Breast epithelium (tissue), 4 donors: ENCODE measurements at regions not wholly inside any gene's neighbourhood (a gene's known extent, or its start where the extent isn't known, plus 50 kb on each side); places are given as distances from the start of the nearest gene placed in this dataset.

Experiments
- DNase-seq, 2 donors: peaks; one replicate each; pipeline ENCODE4 v3.0.0-alpha.2; 2019; ENCODE audit warnings: low spot score in 2 of 2
- H3K27ac ChIP-seq, 2 donors: fragments of 200-600 bp; sonication (generic) in 1 of 2; one replicate each; pipeline ENCODE4 v1.5.1; 2016 to 2019; ENCODE audit warnings: mild to moderate bottlenecking in 1 of 2
- H3K27me3 ChIP-seq, 2 donors: fragments of 200-600 bp; sonication (generic) in 1 of 2; one replicate each; pipeline versions ENCODE4 v1.5.1 to v1.6.0; 2017 to 2019; ENCODE audit warnings: control low read depth in 1 of 2, mild to moderate bottlenecking in 1 of 2
- H3K36me3 ChIP-seq: fragments of 200-600 bp; one replicate; pipeline ENCODE4 v1.5.1; 2019
- H3K4me1 ChIP-seq, 2 donors: fragments of 200-600 bp; sonication (generic); one replicate each; pipeline ENCODE4 v1.5.1; 2016 to 2019; ENCODE audit warnings: control low read depth in 1 of 2
- H3K4me3 ChIP-seq, 3 donors: fragments of 200-600 bp; sonication (generic); 1 replicate in 2 of 3; 2 replicates in 1 of 3; pipeline ENCODE4 v1.5.1; 2016 to 2019; ENCODE audit warnings: mild to moderate bottlenecking in 3 of 3, moderate library complexity in 2 of 3
- H3K9me3 ChIP-seq, 2 donors: fragments of 200-600 bp; sonication (generic) in 1 of 2; one replicate each; pipeline ENCODE4 v1.5.1; 2016 to 2019; ENCODE audit warnings: control low read depth in 1 of 2
- POLR2A ChIP-seq: fragments of 450-650 bp; IDR thresholded peaks from one replicate; pipeline ENCODE4 v1.6.1; 2016; ENCODE audit warnings: antibody characterized with exemption, mild to moderate bottlenecking, moderate library complexity
- POLR2AphosphoS5 ChIP-seq, 3 donors: sonication (generic); formaldehyde crosslinking; IDR thresholded peaks; one replicate each; pipeline ENCODE4 v1.6.1; 2017; ENCODE audit warnings: antibody characterized with exemption in 3 of 3
- intact Hi-C: fragments of 100-400 bp; cut with DNase I; formaldehyde crosslinking; loops from one replicate; pipeline ENCODE4 v1.15.1; 2023; ENCODE audit warnings: low total_unique reads
- TF ChIP-seq, protein P1 (sequence below), 3 donors: fragments of 450-650 bp; IDR thresholded peaks; one replicate each; pipeline ENCODE4 v1.5.1; 2016 to 2017; ENCODE audit warnings: antibody characterized with exemption in 3 of 3, mild to moderate bottlenecking in 3 of 3, moderate library complexity in 3 of 3

DNA sequence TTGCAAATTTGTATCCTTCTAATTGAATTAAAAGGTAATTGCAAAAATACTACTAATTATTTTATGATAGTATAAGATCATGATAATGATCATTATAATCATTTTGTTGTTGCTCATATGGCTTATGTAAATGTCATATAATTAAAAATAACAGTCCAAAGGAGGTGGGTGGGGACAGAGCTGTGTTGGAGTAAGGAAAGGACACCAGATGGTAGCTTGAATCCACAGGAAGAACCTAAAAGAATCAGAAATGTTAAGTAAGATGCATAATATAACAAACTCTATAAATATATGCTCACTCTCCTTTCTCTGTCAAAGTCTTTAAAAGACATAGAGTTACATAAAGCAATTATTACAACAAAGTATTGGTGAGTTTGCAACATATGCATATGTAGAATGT, 650.7 kb upstream of the HS6ST1 start:
- no peaks in the 10 kb centered on the region for H3K27me3 ChIP-seq
- H3K36me3 ChIP-seq = no peaks in the 10 kb centered on the region
- intact Hi-C loops = no loop called here
- no peaks in the 10 kb centered on the region for H3K4me1 ChIP-seq
- no peak overlapping the region for H3K27ac ChIP-seq
- H3K4me3 ChIP-seq = no peak overlapping the region
- DNase-seq = no peak
- TF ChIP-seq, protein P1, sequence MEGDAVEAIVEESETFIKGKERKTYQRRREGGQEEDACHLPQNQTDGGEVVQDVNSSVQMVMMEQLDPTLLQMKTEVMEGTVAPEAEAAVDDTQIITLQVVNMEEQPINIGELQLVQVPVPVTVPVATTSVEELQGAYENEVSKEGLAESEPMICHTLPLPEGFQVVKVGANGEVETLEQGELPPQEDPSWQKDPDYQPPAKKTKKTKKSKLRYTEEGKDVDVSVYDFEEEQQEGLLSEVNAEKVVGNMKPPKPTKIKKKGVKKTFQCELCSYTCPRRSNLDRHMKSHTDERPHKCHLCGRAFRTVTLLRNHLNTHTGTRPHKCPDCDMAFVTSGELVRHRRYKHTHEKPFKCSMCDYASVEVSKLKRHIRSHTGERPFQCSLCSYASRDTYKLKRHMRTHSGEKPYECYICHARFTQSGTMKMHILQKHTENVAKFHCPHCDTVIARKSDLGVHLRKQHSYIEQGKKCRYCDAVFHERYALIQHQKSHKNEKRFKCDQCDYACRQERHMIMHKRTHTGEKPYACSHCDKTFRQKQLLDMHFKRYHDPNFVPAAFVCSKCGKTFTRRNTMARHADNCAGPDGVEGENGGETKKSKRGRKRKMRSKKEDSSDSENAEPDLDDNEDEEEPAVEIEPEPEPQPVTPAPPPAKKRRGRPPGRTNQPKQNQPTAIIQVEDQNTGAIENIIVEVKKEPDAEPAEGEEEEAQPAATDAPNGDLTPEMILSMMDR (IDR thresholded peaks at IDR 0.05) = no peak
- TF ChIP-seq POLR2AphosphoS5 (IDR thresholded peaks at IDR 0.05) (no peak), POLR2A (no peak)
- H3K9me3 ChIP-seq = no peaks in the 10 kb centered on the region

DNA sequence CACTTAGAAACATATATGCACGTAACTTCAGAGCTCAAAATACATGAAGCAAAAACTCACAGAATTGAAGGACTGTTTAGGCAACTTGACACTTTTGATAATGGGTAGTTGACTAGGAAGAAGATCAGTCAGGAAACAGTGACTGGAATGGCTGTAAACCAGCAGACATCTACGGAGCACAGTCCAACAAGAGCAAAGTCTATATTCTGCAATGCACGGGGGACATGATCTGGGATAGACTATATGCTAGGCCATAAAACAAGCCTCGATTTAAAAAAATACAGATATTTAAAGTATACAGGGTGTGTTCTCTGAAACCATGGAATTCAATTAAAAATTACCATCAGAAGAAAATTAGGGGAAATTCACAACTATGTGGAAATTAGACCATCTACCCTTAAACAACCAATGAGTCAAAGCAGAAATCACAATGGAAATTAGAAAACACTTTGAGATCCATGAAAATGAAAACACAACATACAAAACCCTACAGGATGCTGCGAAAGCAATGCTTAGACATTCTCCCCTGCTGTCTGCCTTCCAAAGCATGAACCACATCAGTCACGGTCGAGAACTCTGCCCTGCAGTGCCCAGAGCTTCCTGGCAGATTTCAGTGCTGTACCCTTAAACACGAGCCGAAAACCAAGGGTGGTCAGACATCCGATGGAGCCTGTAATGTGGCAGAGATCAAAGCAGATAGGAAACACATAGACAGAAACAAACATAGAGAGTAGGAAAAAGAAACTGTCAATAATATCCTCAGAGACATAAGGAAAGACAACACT, 651.9 kb upstream of the HS6ST1 start:
- no peaks in the 10 kb centered on the region for H3K27me3 ChIP-seq
- no peak overlapping the region for H3K27ac ChIP-seq
- H3K4me3 ChIP-seq = no peak overlapping the region
- no peaks in the 10 kb centered on the region for H3K4me1 ChIP-seq
- TF ChIP-seq, protein P1 (IDR thresholded peaks at IDR 0.05) = no peak
- TF ChIP-seq POLR2AphosphoS5 (IDR thresholded peaks at IDR 0.05) (no peak), POLR2A (no peak)
- no peaks in the 10 kb centered on the region for H3K9me3 ChIP-seq
- intact Hi-C loops = no loop called here
- no peaks in the 10 kb centered on the region for H3K36me3 ChIP-seq
- no peak for DNase-seq

DNA sequence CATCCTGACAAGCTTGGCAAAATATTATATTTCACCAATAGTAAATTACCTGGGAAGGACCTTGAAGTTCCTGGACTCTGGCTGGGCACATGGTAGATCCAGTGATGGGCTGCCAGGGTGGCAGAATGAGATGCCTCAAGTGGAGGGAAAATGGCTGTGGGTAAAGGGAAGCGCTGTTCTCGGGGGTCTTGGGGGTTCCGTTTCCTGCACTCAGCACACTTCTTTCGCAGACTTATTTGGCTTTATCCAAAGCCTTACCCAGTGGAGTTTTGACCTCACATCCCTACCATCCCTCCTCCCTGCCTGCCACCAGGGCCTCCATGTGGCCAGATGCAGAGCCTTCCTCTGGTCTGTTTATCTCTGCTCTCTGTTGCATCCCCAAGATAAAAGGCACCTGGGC, 654.9 kb upstream of the HS6ST1 start:
- Histone ChIP-seq H3K36me3 (no peaks in the 10 kb centered on the region), H3K9me3 (no peaks in the 10 kb centered on the region), H3K27me3 (no peaks in the 10 kb centered on the region), H3K4me1 (no peaks in the 10 kb centered on the region), H3K4me3 (no peak overlapping the region), H3K27ac (no peak overlapping the region)
- intact Hi-C loops = no loop called here
- TF ChIP-seq, protein P1 (IDR thresholded peaks at IDR 0.05) = no peak
- no peak for TF ChIP-seq POLR2A
- no peak for TF ChIP-seq POLR2AphosphoS5 (IDR thresholded peaks at IDR 0.05)
- no peak for DNase-seq

DNA sequence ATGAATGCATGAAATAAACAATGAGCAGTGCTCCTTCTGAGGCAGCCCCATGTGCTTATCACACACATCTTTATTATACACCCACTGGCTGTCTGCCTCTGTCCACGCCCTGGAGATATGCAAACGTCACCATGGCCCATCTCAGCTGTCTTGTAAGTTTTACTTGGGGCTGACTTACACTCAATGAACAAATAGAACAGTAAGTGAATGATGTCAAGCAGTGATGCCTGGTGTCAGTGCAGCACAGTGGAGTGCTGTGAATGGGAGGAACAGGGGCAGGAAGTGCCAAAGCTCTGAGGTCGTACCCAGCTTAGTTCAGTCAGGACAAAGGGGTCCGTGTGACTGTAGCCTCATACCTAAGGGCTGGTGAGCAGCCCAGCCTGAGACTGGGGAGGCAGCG, 659.5 kb upstream of the HS6ST1 start:
- Histone ChIP-seq H3K4me3 (no peak overlapping the region), H3K36me3 (no peaks in the 10 kb centered on the region), H3K4me1 (no peaks in the 10 kb centered on the region), H3K9me3 (no peaks in the 10 kb centered on the region), H3K27me3 (no peaks in the 10 kb centered on the region), H3K27ac (no peak overlapping the region)
- intact Hi-C loops = no loop called here
- TF ChIP-seq POLR2A = no peak
- TF ChIP-seq, protein P1 (IDR thresholded peaks at IDR 0.05) = no peak
- TF ChIP-seq POLR2AphosphoS5 (IDR thresholded peaks at IDR 0.05) = no peak
- no peak for DNase-seq

DNA sequence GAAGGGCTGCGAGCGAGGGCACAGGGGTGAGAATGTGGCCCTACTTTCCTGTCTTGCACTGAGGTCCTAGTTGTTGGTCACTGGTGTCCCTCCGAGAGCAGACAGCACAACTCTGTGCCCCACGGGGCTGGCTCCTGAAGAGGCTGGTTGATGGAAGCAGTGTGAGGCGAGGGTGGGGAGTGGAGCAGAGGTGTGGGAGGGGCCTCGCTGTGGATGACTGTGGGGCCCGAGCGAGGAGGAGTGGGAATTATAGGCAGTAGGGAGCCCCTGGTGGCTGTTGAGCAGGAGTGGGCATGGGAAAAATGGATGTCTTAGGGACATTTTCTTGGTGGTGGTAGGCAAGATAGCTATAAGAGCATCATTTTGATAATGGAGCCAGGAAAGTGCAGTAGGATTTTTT, 660.5 kb upstream of the HS6ST1 start:
- H3K4me3 ChIP-seq = no peak overlapping the region
- no peaks in the 10 kb centered on the region for H3K27me3 ChIP-seq
- no peaks in the 10 kb centered on the region for H3K4me1 ChIP-seq
- H3K9me3 ChIP-seq = no peaks in the 10 kb centered on the region
- intact Hi-C loops = no loop called here
- TF ChIP-seq POLR2AphosphoS5 (IDR thresholded peaks at IDR 0.05) (no peak), POLR2A (no peak)
- TF ChIP-seq, protein P1 (IDR thresholded peaks at IDR 0.05) = no peak
- no peaks in the 10 kb centered on the region for H3K36me3 ChIP-seq
- no peak for DNase-seq
- H3K27ac ChIP-seq = no peak overlapping the region
